Mammary epithelial cell (primary cell): ENCODE measurements at regions not wholly inside any gene's neighbourhood (a gene's known extent, or its start where the extent isn't known, plus 50 kb on each side); places are given as distances from the start of the nearest gene placed in this dataset.

Experiments used
- EZH2 ChIP-seq: IDR thresholded peaks from 2 replicates; pipeline ENCODE4 v1.6.1; 2012; ENCODE audit warnings: low read length, inconsistent platforms, borderline replicate concordance
- TF ChIP-seq, protein P1 (sequence below), 2 donors: IDR thresholded peaks in 1 of 2; conservative IDR thresholded peaks in 1 of 2; 2 replicates each; pipeline ENCODE4 v1.5.1; 2011 to 2012; ENCODE audit warnings: inconsistent platforms in 2 of 2, low read length in 2 of 2, mild to moderate bottlenecking in 2 of 2, control low read depth in 1 of 2, low read depth in 1 of 2; ENCODE audit not compliant: insufficient read depth in 1 of 2; ENCODE audit errors: extremely low read depth in 1 of 2

DNA sequence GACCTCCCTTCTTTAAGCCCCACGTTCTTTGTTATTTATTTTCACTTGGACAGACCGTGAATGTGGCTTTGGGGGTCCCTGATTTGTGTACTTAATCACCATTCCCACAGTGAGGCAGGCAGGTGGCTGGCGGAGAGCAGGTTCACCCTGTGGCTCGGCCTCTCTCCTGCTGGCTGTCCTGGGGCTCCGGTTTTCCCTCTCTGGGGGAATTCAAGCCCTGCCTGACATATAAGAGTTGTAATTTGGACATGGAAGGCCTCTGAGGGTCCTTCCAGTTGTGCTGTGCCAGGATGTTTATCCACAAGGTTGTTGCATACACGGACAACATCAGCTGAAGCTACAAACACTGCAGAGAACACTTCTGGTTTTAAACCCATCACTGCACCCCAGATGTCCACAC lies 824.5 kb downstream of the TBC1D22A start:
- TF ChIP-seq, protein P1, sequence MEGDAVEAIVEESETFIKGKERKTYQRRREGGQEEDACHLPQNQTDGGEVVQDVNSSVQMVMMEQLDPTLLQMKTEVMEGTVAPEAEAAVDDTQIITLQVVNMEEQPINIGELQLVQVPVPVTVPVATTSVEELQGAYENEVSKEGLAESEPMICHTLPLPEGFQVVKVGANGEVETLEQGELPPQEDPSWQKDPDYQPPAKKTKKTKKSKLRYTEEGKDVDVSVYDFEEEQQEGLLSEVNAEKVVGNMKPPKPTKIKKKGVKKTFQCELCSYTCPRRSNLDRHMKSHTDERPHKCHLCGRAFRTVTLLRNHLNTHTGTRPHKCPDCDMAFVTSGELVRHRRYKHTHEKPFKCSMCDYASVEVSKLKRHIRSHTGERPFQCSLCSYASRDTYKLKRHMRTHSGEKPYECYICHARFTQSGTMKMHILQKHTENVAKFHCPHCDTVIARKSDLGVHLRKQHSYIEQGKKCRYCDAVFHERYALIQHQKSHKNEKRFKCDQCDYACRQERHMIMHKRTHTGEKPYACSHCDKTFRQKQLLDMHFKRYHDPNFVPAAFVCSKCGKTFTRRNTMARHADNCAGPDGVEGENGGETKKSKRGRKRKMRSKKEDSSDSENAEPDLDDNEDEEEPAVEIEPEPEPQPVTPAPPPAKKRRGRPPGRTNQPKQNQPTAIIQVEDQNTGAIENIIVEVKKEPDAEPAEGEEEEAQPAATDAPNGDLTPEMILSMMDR (conservative IDR thresholded peaks at IDR 0.05 in 1 of 2, IDR thresholded peaks at IDR 0.05 in 1 of 2; ENCODE audit: extremely low read depth in 1 of 2, insufficient read depth in 1 of 2, low read depth in 1 of 2, low read length in 2 of 2): no peak
- TF ChIP-seq EZH2: no peak
